Endothelial cell of umbilical vein (primary cell): ENCODE measurements at regions not wholly inside any gene's neighbourhood (a gene's known extent, or its start where the extent isn't known, plus 50 kb on each side); places are given as distances from the start of the nearest gene placed in this dataset.

Source experiments
- BruUV-seq: library from RNA; stranded (reverse); fragments of 400-500 nt; replicated peaks from 2 replicates; lab custom pipeline; 2021; lab: Mats Ljungman, UMichigan
- CTCF ChIA-PET: fragments of 300-600, 350-600 bp; sonication (Branson Sonifier 250); formaldehyde crosslinking; loops from one replicate; lab custom pipeline; 2021; ENCODE audit warnings: antibody characterized with exemption, inconsistent platforms; lab: Charles Lee
- POLR2A ChIA-PET: fragments of 300-600, 350-600 bp; sonication (Branson Sonifier 250); formaldehyde crosslinking; loops from one replicate; lab custom pipeline; 2021; ENCODE audit warnings: antibody characterized with exemption, inconsistent platforms; lab: Charles Lee
- DNase-seq: peaks from one replicate; pipeline ENCODE4 v3.0.0-alpha.2; 2011; ENCODE audit warnings: low read depth, low spot score
- FAIRE-seq: peaks from 2 replicates; lab custom pipeline; 2011; peaks lifted over from hg19 to GRCh38; lab: Jason Lieb, UNC
- H2AFZ ChIP-seq: 2 replicates; pipeline ENCODE4 v1.6.0; 2012; ENCODE audit warnings: low read depth, low read length, control low read depth, inconsistent platforms
- H3K27ac ChIP-seq: 2 replicates; pipeline ENCODE4 v1.5.1; 2011; ENCODE audit warnings: low read depth, mild to moderate bottlenecking, control low read depth, low read length, moderate library complexity; ENCODE audit not compliant: insufficient read depth
- H3K27me3 ChIP-seq, 2 experiments: 2 replicates each; pipeline versions ENCODE4 v1.6.0 to v1.6.1; 2011; ENCODE audit warnings: low read length in 2 of 2, mixed read lengths in 1 of 2; ENCODE audit not compliant: control insufficient read depth in 2 of 2, insufficient read depth in 2 of 2
- H3K36me3 ChIP-seq, 2 experiments: 2 replicates in 1 of 2; 3 replicates in 1 of 2; pipeline ENCODE4 v1.5.1; 2011; ENCODE audit warnings: low read length in 2 of 2, mild to moderate bottlenecking in 1 of 2, moderate library complexity in 1 of 2; ENCODE audit not compliant: control insufficient read depth in 2 of 2, insufficient read depth in 2 of 2; ENCODE audit errors: extremely low read depth in 1 of 2
- H3K4me1 ChIP-seq: 3 replicates; pipeline ENCODE4 v1.5.1; 2011; ENCODE audit warnings: mild to moderate bottlenecking, low read length; ENCODE audit not compliant: control insufficient read depth, insufficient read depth; ENCODE audit errors: extremely low read depth
- H3K4me2 ChIP-seq: 2 replicates; pipeline ENCODE4 v1.6.1; 2011; ENCODE audit warnings: low read length, control low read depth, mixed read lengths; ENCODE audit not compliant: insufficient read depth
- H3K4me3 ChIP-seq, 3 experiments: fragments of 200-600 bp in 1 of 3; sonication (generic), shearing (Covaris generic) in 1 of 3; replicated peaks in 1 of 3; 2 replicates each; pipeline ENCODE4 v1.5.1; 2011 to 2016; ENCODE audit warnings: control low read depth in 3 of 3, low read length in 3 of 3, mild to moderate bottlenecking in 2 of 3, inconsistent platforms in 1 of 3, low read depth in 1 of 3, moderate library complexity in 1 of 3; ENCODE audit not compliant: insufficient read depth in 1 of 3
- H3K79me2 ChIP-seq: 2 replicates; pipeline ENCODE4 v1.6.0; 2012; ENCODE audit warnings: low read length, inconsistent platforms; ENCODE audit not compliant: control insufficient read depth, insufficient read depth
- H3K9ac ChIP-seq: replicated peaks from 2 replicates; pipeline ENCODE3; 2011; ENCODE audit warnings: low read length, control low read depth; ENCODE audit not compliant: insufficient read depth; ENCODE audit errors: extremely low read depth
- H3K9me1 ChIP-seq: replicated peaks from 3 replicates; pipeline ENCODE4 v1.6.0; 2011; ENCODE audit warnings: mild to moderate bottlenecking, low read length; ENCODE audit not compliant: control insufficient read depth, insufficient read depth; ENCODE audit errors: extremely low read depth
- H3K9me3 ChIP-seq: replicated peaks from 2 replicates; pipeline ENCODE4 v1.5.1; 2012; ENCODE audit warnings: low read length, inconsistent platforms; ENCODE audit not compliant: control insufficient read depth, insufficient read depth
- H4K20me1 ChIP-seq: replicated peaks from 2 replicates; pipeline ENCODE3; 2011; ENCODE audit warnings: mild to moderate bottlenecking, low read length; ENCODE audit not compliant: control insufficient read depth, insufficient read depth; ENCODE audit errors: extremely low read depth
- EZH2 ChIP-seq: IDR thresholded peaks from 2 replicates; pipeline ENCODE4 v1.6.1; 2012; ENCODE audit warnings: borderline replicate concordance, low read depth, mild to moderate bottlenecking, moderate library complexity, low read length, inconsistent platforms; ENCODE audit not compliant: severe bottlenecking
- GATA2 ChIP-seq: IDR thresholded peaks from 2 replicates; pipeline ENCODE4 v1.7.0; 2011; ENCODE audit warnings: low read depth, mild to moderate bottlenecking, moderate library complexity, mixed read lengths, low read length; ENCODE audit not compliant: insufficient read length, insufficient read depth
- JUN ChIP-seq: IDR thresholded peaks from 2 replicates; pipeline ENCODE4 v1.6.1; 2011; ENCODE audit warnings: borderline replicate concordance, low read depth; ENCODE audit not compliant: insufficient read length, insufficient read depth
- MYC ChIP-seq: IDR thresholded peaks from one replicate; pipeline ENCODE4 v1.6.1; 2011; ENCODE audit warnings: mild to moderate bottlenecking, low read depth, low read length
- POLR2A ChIP-seq: IDR thresholded peaks from 2 replicates; pipeline ENCODE4 v1.6.1; 2012; ENCODE audit warnings: low read depth, mild to moderate bottlenecking, control low read depth, low read length
- POLR2AphosphoS5 ChIP-seq: IDR thresholded peaks from 2 replicates; pipeline ENCODE4 v1.6.1; 2012; ENCODE audit warnings: low read depth, mild to moderate bottlenecking, control low read depth, low read length, moderate library complexity; ENCODE audit not compliant: insufficient read depth
- dilution Hi-C: fragments of 300-500 bp; cut with MboI; formaldehyde crosslinking; loops from one replicate; pipeline ENCODE4 v1.15.0; 2019; ENCODE audit warnings: low sequenced_read_pairs; ENCODE audit not compliant: extremely low pct_ligation_motif_present
- intact Hi-C: fragments of 100-400 bp; cut with micrococcal nuclease; formaldehyde crosslinking; loops from one replicate; pipeline ENCODE4 v1.10.0; 2022
- TF ChIP-seq, protein P1 (sequence below), 2 donors: IDR thresholded peaks; 1 replicate in 1 of 2; 2 replicates in 1 of 2; pipeline ENCODE4 v1.5.1; 2011; ENCODE audit warnings: low read length in 2 of 2, mild to moderate bottlenecking in 2 of 2, moderate library complexity in 2 of 2, control low read depth in 1 of 2, inconsistent platforms in 1 of 2, low read depth in 1 of 2; ENCODE audit not compliant: insufficient read depth in 1 of 2; ENCODE audit errors: extremely low read depth in 1 of 2
- TF ChIP-seq, protein P2 (sequence below): IDR thresholded peaks from 2 replicates; pipeline ENCODE4 v1.6.1; 2011; ENCODE audit not compliant: insufficient read depth, insufficient read length

DNA sequence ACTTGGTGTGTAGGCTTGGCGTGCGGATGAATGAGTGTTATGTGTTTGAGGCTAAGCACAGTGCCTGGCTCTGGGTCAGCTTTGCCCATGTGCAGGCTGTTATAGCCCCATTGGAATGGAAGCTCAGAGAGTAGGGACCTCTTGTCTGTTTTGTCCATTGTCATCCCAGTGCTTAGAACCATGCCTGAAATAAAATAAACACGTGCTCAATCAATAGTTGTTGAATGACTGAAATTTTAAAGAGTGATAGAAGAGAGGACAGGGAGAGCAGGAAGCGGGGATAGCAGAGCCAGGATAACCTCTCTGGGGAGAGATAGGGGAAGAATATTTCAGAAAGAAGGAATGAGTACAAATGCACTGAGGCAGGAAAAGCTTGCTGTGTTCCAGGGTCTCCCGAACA is 263.9 kb downstream of the HIVEP2 start:
- DNase-seq (no peak), FAIRE-seq (no peak)
- no peak overlapping the region for H3K4me3 ChIP-seq
- H3K4me1 ChIP-seq: no peaks in the 10 kb centered on the region
- BruUV-seq: no TSS peak
- no peak overlapping the region for H2AFZ ChIP-seq
- intact Hi-C loops: no loop called here
- no peaks in the 10 kb centered on the region for H3K36me3 ChIP-seq
- H3K27me3 ChIP-seq: peaks cover 20 to 21% of the 10 kb centered on the region in 2 experiments
- no peak overlapping the region for H3K9ac ChIP-seq
- H3K9me3 ChIP-seq: no peaks in the 10 kb centered on the region
- no peaks in the 10 kb centered on the region for H3K79me2 ChIP-seq
- no peak overlapping the region for H3K4me2 ChIP-seq
- no peak for TF ChIP-seq JUN
- TF ChIP-seq GATA2: no peak
- no peak for TF ChIP-seq EZH2
- TF ChIP-seq, protein P1, sequence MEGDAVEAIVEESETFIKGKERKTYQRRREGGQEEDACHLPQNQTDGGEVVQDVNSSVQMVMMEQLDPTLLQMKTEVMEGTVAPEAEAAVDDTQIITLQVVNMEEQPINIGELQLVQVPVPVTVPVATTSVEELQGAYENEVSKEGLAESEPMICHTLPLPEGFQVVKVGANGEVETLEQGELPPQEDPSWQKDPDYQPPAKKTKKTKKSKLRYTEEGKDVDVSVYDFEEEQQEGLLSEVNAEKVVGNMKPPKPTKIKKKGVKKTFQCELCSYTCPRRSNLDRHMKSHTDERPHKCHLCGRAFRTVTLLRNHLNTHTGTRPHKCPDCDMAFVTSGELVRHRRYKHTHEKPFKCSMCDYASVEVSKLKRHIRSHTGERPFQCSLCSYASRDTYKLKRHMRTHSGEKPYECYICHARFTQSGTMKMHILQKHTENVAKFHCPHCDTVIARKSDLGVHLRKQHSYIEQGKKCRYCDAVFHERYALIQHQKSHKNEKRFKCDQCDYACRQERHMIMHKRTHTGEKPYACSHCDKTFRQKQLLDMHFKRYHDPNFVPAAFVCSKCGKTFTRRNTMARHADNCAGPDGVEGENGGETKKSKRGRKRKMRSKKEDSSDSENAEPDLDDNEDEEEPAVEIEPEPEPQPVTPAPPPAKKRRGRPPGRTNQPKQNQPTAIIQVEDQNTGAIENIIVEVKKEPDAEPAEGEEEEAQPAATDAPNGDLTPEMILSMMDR (IDR thresholded peaks at IDR 0.05; ENCODE audit: extremely low read depth in 1 of 2, insufficient read depth in 1 of 2, low read depth in 1 of 2, low read length in 2 of 2): no peak
- no peak for TF ChIP-seq POLR2A
- TF ChIP-seq, protein P2, sequence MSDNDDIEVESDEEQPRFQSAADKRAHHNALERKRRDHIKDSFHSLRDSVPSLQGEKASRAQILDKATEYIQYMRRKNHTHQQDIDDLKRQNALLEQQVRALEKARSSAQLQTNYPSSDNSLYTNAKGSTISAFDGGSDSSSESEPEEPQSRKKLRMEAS: no peak
- TF ChIP-seq MYC: no peak
- no peak for TF ChIP-seq POLR2AphosphoS5
- ChIA-PET CTCF (interaction anchor here (1.0 to 1.1 kb wide), 2 partner anchors 346 to 745 kb away, joined by 4 read pairs; no protein-coding TSS in a partner anchor), POLR2A (no interaction called here)
- no peak overlapping the region for H3K27ac ChIP-seq
- dilution Hi-C loops: no loop called here
- no peaks in the 10 kb centered on the region for H4K20me1 ChIP-seq
- no peaks in the 10 kb centered on the region for H3K9me1 ChIP-seq
